Adrenal gland (tissue), 5 donors: ENCODE measurements at regions not wholly inside any gene's neighbourhood (a gene's known extent, or its start where the extent isn't known, plus 50 kb on each side); places are given as distances from the start of the nearest gene placed in this dataset.

Experiments
- POLR2A ChIP-seq, 2 donors: fragments of 450-650 bp; IDR thresholded peaks; one replicate each; pipeline ENCODE4 v1.6.1; 2017; ENCODE audit warnings: antibody characterized with exemption in 2 of 2, mild to moderate bottlenecking in 2 of 2, moderate library complexity in 1 of 2
- TF ChIP-seq, protein P1 (sequence below), 6 experiments: fragments of 450-650 bp in 4 of 6; fragments of 200-600 bp in 2 of 6; sonication (generic) in 1 of 6; IDR thresholded peaks; 1 replicate in 5 of 6; 2 replicates in 1 of 6; pipeline versions ENCODE4 v1.5.1 to v1.8.0; 2016 to 2021; ENCODE audit warnings: antibody characterized with exemption in 6 of 6, mild to moderate bottlenecking in 2 of 6, moderate library complexity in 1 of 6
- donor health status: DM: no; HTN: no; CAD: no.

DNA sequence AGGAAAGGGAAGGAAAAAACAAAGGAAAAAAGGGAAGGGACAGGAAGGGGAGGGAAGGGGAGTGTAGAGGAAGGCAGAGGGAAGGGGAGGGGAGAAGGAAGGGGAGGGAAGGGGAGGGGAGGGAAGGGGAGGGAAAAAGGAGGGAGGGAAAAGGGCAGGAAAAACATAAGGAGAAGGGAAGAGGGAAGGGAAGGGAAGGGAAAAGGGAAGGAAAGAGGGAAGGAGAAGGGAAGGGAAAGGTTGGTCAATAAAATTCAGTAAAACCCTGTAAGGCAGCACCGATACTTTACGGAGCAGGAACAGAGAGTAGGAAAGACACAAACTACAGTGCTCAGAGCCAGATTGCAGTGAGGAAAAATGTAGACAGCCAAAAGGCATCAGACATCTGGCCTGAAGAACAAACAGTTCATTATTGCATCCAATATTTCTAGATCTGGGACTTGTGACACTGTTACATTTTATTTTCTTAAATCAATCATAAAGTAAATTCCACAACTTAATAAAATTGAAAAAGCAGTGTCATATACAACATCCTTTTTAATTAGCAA is 322.0 kb downstream of the CRPPA start:
- no peak for TF ChIP-seq POLR2A (IDR thresholded peaks at IDR 0.05)
- TF ChIP-seq, protein P1, sequence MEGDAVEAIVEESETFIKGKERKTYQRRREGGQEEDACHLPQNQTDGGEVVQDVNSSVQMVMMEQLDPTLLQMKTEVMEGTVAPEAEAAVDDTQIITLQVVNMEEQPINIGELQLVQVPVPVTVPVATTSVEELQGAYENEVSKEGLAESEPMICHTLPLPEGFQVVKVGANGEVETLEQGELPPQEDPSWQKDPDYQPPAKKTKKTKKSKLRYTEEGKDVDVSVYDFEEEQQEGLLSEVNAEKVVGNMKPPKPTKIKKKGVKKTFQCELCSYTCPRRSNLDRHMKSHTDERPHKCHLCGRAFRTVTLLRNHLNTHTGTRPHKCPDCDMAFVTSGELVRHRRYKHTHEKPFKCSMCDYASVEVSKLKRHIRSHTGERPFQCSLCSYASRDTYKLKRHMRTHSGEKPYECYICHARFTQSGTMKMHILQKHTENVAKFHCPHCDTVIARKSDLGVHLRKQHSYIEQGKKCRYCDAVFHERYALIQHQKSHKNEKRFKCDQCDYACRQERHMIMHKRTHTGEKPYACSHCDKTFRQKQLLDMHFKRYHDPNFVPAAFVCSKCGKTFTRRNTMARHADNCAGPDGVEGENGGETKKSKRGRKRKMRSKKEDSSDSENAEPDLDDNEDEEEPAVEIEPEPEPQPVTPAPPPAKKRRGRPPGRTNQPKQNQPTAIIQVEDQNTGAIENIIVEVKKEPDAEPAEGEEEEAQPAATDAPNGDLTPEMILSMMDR (IDR thresholded peaks at IDR 0.05), result no peak
